ENCODE measurements at regions not wholly inside any gene's neighbourhood (a gene's known extent, or its start where the extent isn't known, plus 50 kb on each side); places are given as distances from the start of the nearest gene placed in this dataset.

DNA sequence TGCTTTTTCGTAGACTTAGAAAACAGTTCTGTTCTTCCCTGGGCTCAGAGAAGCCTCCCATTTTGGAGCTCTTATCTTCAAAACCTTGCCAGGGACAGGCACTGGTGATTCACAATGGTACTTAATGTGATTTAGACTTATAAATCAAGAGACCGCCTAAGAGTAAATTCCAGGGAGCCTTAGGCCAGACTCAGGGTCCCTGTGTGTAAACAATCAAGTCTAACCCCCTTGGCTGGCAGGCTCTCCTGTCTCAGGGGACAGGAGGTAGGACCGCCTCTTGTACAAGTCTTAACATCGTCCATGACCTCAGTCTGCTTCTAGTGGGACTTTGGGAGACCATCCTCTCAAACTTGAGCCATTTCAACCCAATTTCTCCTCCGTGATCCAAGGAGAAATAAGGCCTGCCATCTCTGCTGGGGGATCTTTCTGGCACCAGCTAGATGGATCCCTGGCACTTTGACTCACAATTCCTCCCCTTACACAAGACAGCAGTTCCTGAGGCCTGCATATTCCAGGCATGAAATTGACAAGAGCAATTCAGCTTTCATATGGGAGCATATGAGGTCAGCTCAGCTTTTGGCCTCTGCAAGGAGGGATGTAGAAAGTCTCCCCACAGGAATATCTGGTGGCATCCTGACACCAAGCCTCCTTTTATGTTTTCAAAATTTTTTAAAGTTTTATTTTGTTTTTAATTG, 487.0 kb downstream of the TNS1 start:
- TF ChIP-seq MXI1 (IDR thresholded peaks at IDR 0.05; ENCODE audit: low read depth, low read length) = no peak
- no peak for TF ChIP-seq RFX5 (IDR thresholded peaks at IDR 0.05; ENCODE audit: low read depth, low read length)
- TF ChIP-seq, protein P1, sequence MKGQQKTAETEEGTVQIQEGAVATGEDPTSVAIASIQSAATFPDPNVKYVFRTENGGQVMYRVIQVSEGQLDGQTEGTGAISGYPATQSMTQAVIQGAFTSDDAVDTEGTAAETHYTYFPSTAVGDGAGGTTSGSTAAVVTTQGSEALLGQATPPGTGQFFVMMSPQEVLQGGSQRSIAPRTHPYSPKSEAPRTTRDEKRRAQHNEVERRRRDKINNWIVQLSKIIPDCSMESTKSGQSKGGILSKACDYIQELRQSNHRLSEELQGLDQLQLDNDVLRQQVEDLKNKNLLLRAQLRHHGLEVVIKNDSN (IDR thresholded peaks at IDR 0.05; ENCODE audit: borderline replicate concordance, extremely low read length, insufficient read depth, low read depth, low read length) = no peak
- no peak for TF ChIP-seq SMARCA5 (IDR thresholded peaks at IDR 0.05)
- no peak for TF ChIP-seq ZNF384 (IDR thresholded peaks at IDR 0.05; ENCODE audit: borderline replicate concordance, low read depth, low read length)
- TF ChIP-seq, protein P2, sequence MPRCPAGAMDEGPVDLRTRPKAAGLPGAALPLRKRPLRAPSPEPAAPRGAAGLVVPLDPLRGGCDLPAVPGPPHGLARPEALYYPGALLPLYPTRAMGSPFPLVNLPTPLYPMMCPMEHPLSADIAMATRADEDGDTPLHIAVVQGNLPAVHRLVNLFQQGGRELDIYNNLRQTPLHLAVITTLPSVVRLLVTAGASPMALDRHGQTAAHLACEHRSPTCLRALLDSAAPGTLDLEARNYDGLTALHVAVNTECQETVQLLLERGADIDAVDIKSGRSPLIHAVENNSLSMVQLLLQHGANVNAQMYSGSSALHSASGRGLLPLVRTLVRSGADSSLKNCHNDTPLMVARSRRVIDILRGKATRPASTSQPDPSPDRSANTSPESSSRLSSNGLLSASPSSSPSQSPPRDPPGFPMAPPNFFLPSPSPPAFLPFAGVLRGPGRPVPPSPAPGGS (IDR thresholded peaks at IDR 0.05; ENCODE audit: borderline replicate concordance, insufficient read depth, low read depth, low read length, poor library complexity, severe bottlenecking) = no peak
- no peak for TF ChIP-seq NR2F1 (conservative IDR thresholded peaks at IDR 0.05)
- H3K4me2 ChIP-seq (ENCODE audit: control insufficient read depth, insufficient read depth) = no peak overlapping the region
- in situ Hi-C loops (cut with MboI) = loop anchor here (10.0 kb wide), 1 partner anchor 981 kb away; no protein-coding TSS in a partner anchor
- no peak overlapping the region for H3K27ac ChIP-seq (ENCODE audit: control insufficient read depth, insufficient read depth)
- FAIRE-seq = no peak
- WGBS (ENCODE audit: insufficient coverage, insufficient replicate concordance, low lambda C conversion rate, missing lambda C conversion rate) = 18% methylated on average over 5 of the region's 5 CpGs
- no peaks in the 10 kb centered on the region for H4K20me1 ChIP-seq (ENCODE audit: control insufficient read depth, insufficient read depth)
- RAD21 ChIA-PET (ENCODE audit: unreplicated experiment) = no interaction called here
- H3K4me1 ChIP-seq (ENCODE audit: control insufficient read depth, insufficient read depth, low read length) = no peaks in the 10 kb centered on the region
- no peak for DNase-seq (ENCODE audit: low read depth, low spot score)
- intact Hi-C loops (cut with micrococcal nuclease; ENCODE audit: unreplicated experiment) = no loop called here
- H3K36me3 ChIP-seq (ENCODE audit: control insufficient read depth in 2 of 2, insufficient read depth in 2 of 2, low read length in 1 of 2) = no peaks in the 10 kb centered on the region
- no peak overlapping the region for H2AFZ ChIP-seq (ENCODE audit: control insufficient read depth, low read depth, low read length)
- H3K9me3 ChIP-seq (replicated peaks; ENCODE audit: control insufficient read depth, insufficient read depth, low read length) = no peaks in the 10 kb centered on the region
- H3K4me3 ChIP-seq = no peak overlapping the region
- CTCF ChIA-PET = interaction anchor here (0.9 to 1.4 kb wide), 2 partner anchors 198 to 817 kb away, joined by 3 to 5 read pairs; no protein-coding TSS in a partner anchor
- POLR2A ChIA-PET = interaction anchor here (1.4 kb wide), 1 partner anchor 14 kb away, joined by 4 read pairs; no protein-coding TSS in a partner anchor
- SMC1A ChIA-PET (ENCODE audit: uncharacterized antibody, unreplicated experiment) = no interaction called here
- no TSS peak for BruUV-seq (replicated peaks)
- no peaks in the 10 kb centered on the region for H3K79me2 ChIP-seq (ENCODE audit: control insufficient read depth, insufficient read depth, low read length)
- no peak overlapping the region for H3K9ac ChIP-seq (ENCODE audit: control insufficient read depth, insufficient read depth, low read length)
- no peaks in the 10 kb centered on the region for H3K27me3 ChIP-seq (replicated peaks in 1 of 2; ENCODE audit: control insufficient read depth in 2 of 2, insufficient read depth in 2 of 2, low read length in 1 of 2)
- ATAC-seq = no peak

All from GM12878 (cell line).